GM23338 (cell line): ENCODE measurements at regions not wholly inside any gene's neighbourhood (a gene's known extent, or its start where the extent isn't known, plus 50 kb on each side); places are given as distances from the start of the nearest gene placed in this dataset.
"Not testable (repeated sequence)": the region's sequence is repeated elsewhere in the genome, so short reads cannot be mapped to it uniquely, and the experiment has no call there.

Experiments used
- EZH2 ChIP-seq: fragments of 200-600 bp; sonication (generic); IDR thresholded peaks from one replicate; pipeline ENCODE4 v1.8.0; 2017; ENCODE audit warnings: antibody characterized with exemption, mild to moderate bottlenecking, low read depth; ENCODE audit not compliant: unreplicated experiment
- JUNB ChIP-seq: IDR thresholded peaks from one replicate; pipeline ENCODE4 v1.6.1; 2016; ENCODE audit warnings: antibody characterized with exemption; ENCODE audit not compliant: unreplicated experiment
- POLR2AphosphoS5 ChIP-seq: IDR thresholded peaks from 2 replicates; pipeline ENCODE4 v1.6.1; 2016; ENCODE audit warnings: antibody characterized with exemption, low read depth
- TF ChIP-seq, protein P1 (sequence below), 2 experiments: fragments of 200-600 bp in 1 of 2; sonication (generic) in 1 of 2; conservative IDR thresholded peaks; 2 replicates each; pipeline versions ENCODE4 v1.5.1 to v1.6.1; 2016 to 2017; ENCODE audit warnings: antibody characterized with exemption in 2 of 2, low read depth in 2 of 2, mild to moderate bottlenecking in 2 of 2, moderate library complexity in 1 of 2
- TF ChIP-seq, protein P2 (sequence below): IDR thresholded peaks from one replicate; pipeline ENCODE4 v1.6.1; 2018; ENCODE audit warnings: antibody characterized with exemption; ENCODE audit not compliant: unreplicated experiment
- TF ChIP-seq, protein P3 (sequence below): fragments of 250-450 bp; sonication (Bioruptor Pico); IDR thresholded peaks from 2 replicates; pipeline ENCODE4 v1.5.0; 2020; ENCODE audit warnings: mild to moderate bottlenecking, moderate library complexity

DNA sequence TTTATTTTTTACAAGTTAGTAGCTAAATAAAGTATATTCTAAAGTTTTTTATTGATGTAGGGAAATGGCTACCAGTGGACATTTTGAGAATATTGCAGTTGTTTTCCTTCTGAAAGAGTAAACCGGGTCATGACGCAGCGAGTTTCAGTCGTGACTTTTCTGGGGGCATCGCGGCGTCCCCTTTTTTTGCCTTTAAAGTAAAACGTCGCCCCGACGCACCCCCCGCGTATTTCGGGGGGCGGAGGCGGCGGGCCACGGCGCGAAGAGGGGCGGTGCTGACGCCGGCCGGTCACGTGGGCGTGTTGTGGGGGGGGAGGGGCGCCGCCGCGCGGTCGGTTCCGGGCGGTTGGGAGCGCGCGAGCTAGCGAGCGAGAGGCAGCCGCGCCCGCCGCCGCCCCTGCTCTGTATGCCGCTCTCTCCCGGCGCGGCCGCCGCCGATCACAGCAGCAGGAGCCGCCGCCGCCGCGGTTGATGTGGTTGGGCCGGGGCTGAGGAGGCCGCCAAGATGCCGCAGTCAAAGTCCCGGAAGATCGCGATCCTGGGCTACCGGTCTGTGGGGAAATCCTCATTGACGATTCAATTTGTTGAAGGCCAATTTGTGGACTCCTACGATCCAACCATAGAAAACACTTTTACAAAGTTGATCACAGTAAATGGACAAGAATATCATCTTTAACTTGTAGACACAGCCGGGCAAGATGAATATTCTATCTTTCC lies 57.5 kb downstream of the SYT15B start:
- TF ChIP-seq EZH2, JUNB, POLR2AphosphoS5: not testable (repeated sequence)
- TF ChIP-seq, protein P1, sequence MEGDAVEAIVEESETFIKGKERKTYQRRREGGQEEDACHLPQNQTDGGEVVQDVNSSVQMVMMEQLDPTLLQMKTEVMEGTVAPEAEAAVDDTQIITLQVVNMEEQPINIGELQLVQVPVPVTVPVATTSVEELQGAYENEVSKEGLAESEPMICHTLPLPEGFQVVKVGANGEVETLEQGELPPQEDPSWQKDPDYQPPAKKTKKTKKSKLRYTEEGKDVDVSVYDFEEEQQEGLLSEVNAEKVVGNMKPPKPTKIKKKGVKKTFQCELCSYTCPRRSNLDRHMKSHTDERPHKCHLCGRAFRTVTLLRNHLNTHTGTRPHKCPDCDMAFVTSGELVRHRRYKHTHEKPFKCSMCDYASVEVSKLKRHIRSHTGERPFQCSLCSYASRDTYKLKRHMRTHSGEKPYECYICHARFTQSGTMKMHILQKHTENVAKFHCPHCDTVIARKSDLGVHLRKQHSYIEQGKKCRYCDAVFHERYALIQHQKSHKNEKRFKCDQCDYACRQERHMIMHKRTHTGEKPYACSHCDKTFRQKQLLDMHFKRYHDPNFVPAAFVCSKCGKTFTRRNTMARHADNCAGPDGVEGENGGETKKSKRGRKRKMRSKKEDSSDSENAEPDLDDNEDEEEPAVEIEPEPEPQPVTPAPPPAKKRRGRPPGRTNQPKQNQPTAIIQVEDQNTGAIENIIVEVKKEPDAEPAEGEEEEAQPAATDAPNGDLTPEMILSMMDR (conservative IDR thresholded peaks at IDR 0.05; ENCODE audit: low read depth in 2 of 2): not testable (repeated sequence)
- TF ChIP-seq, protein P2, sequence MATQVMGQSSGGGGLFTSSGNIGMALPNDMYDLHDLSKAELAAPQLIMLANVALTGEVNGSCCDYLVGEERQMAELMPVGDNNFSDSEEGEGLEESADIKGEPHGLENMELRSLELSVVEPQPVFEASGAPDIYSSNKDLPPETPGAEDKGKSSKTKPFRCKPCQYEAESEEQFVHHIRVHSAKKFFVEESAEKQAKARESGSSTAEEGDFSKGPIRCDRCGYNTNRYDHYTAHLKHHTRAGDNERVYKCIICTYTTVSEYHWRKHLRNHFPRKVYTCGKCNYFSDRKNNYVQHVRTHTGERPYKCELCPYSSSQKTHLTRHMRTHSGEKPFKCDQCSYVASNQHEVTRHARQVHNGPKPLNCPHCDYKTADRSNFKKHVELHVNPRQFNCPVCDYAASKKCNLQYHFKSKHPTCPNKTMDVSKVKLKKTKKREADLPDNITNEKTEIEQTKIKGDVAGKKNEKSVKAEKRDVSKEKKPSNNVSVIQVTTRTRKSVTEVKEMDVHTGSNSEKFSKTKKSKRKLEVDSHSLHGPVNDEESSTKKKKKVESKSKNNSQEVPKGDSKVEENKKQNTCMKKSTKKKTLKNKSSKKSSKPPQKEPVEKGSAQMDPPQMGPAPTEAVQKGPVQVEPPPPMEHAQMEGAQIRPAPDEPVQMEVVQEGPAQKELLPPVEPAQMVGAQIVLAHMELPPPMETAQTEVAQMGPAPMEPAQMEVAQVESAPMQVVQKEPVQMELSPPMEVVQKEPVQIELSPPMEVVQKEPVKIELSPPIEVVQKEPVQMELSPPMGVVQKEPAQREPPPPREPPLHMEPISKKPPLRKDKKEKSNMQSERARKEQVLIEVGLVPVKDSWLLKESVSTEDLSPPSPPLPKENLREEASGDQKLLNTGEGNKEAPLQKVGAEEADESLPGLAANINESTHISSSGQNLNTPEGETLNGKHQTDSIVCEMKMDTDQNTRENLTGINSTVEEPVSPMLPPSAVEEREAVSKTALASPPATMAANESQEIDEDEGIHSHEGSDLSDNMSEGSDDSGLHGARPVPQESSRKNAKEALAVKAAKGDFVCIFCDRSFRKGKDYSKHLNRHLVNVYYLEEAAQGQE: not testable (repeated sequence)
- TF ChIP-seq, protein P3, sequence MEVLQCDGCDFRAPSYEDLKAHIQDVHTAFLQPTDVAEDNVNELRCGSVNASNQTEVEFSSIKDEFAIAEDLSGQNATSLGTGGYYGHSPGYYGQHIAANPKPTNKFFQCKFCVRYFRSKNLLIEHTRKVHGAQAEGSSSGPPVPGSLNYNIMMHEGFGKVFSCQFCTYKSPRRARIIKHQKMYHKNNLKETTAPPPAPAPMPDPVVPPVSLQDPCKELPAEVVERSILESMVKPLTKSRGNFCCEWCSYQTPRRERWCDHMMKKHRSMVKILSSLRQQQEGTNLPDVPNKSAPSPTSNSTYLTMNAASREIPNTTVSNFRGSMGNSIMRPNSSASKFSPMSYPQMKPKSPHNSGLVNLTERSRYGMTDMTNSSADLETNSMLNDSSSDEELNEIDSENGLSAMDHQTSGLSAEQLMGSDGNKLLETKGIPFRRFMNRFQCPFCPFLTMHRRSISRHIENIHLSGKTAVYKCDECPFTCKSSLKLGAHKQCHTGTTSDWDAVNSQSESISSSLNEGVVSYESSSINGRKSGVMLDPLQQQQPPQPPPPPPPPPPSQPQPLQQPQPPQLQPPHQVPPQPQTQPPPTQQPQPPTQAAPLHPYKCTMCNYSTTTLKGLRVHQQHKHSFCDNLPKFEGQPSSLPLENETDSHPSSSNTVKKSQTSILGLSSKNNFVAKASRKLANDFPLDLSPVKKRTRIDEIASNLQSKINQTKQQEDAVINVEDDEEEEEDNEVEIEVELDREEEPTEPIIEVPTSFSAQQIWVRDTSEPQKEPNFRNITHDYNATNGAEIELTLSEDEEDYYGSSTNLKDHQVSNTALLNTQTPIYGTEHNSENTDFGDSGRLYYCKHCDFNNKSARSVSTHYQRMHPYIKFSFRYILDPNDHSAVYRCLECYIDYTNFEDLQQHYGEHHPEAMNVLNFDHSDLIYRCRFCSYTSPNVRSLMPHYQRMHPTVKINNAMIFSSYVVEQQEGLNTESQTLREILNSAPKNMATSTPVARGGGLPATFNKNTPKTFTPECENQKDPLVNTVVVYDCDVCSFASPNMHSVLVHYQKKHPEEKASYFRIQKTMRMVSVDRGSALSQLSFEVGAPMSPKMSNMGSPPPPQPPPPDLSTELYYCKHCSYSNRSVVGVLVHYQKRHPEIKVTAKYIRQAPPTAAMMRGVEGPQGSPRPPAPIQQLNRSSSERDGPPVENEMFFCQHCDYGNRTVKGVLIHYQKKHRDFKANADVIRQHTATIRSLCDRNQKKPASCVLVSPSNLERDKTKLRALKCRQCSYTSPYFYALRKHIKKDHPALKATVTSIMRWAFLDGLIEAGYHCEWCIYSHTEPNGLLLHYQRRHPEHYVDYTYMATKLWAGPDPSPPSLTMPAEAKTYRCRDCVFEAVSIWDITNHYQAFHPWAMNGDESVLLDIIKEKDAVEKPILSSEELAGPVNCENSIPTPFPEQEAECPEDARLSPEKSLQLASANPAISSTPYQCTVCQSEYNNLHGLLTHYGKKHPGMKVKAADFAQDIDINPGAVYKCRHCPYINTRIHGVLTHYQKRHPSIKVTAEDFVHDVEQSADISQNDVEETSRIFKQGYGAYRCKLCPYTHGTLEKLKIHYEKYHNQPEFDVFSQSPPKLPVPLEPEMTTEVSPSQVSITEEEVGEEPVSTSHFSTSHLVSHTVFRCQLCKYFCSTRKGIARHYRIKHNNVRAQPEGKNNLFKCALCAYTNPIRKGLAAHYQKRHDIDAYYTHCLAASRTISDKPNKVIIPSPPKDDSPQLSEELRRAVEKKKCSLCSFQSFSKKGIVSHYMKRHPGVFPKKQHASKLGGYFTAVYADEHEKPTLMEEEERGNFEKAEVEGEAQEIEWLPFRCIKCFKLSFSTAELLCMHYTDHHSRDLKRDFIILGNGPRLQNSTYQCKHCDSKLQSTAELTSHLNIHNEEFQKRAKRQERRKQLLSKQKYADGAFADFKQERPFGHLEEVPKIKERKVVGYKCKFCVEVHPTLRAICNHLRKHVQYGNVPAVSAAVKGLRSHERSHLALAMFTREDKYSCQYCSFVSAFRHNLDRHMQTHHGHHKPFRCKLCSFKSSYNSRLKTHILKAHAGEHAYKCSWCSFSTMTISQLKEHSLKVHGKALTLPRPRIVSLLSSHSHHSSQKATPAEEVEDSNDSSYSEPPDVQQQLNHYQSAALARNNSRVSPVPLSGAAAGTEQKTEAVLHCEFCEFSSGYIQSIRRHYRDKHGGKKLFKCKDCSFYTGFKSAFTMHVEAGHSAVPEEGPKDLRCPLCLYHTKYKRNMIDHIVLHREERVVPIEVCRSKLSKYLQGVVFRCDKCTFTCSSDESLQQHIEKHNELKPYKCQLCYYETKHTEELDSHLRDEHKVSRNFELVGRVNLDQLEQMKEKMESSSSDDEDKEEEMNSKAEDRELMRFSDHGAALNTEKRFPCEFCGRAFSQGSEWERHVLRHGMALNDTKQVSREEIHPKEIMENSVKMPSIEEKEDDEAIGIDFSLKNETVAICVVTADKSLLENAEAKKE (CRISPR knock-in tag): not testable (repeated sequence)
